GM23338 (cell line): ENCODE measurements at regions not wholly inside any gene's neighbourhood (a gene's known extent, or its start where the extent isn't known, plus 50 kb on each side); places are given as distances from the start of the nearest gene placed in this dataset.
A peak's percentile ranks its signal among the peaks of the same experiment; 100 is the strongest.

Experiments used
- ATAC-seq: fragments of 200-7000 bp; cut with Tn5 transposase; 3 replicates; pipeline ENCODE4 v1.9.1; 2020
- DNase-seq: peaks from one replicate; pipeline ENCODE4 v3.0.0-alpha.2; 2015; ENCODE audit warnings: low spot score
- H2AFZ ChIP-seq: fragments of 200-600 bp; sonication (generic); 2 replicates; pipeline ENCODE4 v1.8.0; 2016; ENCODE audit warnings: antibody characterized with exemption, mild to moderate bottlenecking, moderate library complexity
- H3F3A ChIP-seq: fragments of 200-600 bp; sonication (generic); replicated peaks from 2 replicates; pipeline ENCODE4 v1.8.0; 2017; ENCODE audit warnings: antibody characterized with exemption, mixed run types, low read depth
- H3K27ac ChIP-seq: fragments of 200-600 bp; sonication (generic); 2 replicates; pipeline ENCODE4 v1.6.1; 2016; ENCODE audit warnings: low read depth
- H3K27me3 ChIP-seq: fragments of 200-600 bp; sonication (generic); 2 replicates; pipeline ENCODE4 v1.8.0; 2016; ENCODE audit warnings: mild to moderate bottlenecking, mixed run types, moderate library complexity; ENCODE audit not compliant: insufficient read depth
- H3K36me3 ChIP-seq: fragments of 200-600 bp; sonication (generic); 2 replicates; pipeline ENCODE4 v1.8.0; 2016; ENCODE audit warnings: mild to moderate bottlenecking; ENCODE audit not compliant: insufficient read depth
- H3K4me1 ChIP-seq: fragments of 200-600 bp; sonication (generic); 2 replicates; pipeline ENCODE4 v1.8.0; 2016; ENCODE audit warnings: mild to moderate bottlenecking, moderate library complexity; ENCODE audit not compliant: insufficient read depth
- H3K4me2 ChIP-seq: fragments of 200-600 bp; sonication (generic); 2 replicates; pipeline ENCODE4 v1.7.1; 2017; ENCODE audit warnings: mixed run types
- H3K4me3 ChIP-seq: fragments of 200-600 bp; sonication (generic); 2 replicates; pipeline ENCODE4 v1.6.1; 2016; ENCODE audit warnings: mixed run types
- H3K79me2 ChIP-seq: fragments of 200-600 bp; sonication (generic); replicated peaks from 2 replicates; pipeline ENCODE4 v1.8.0; 2017; ENCODE audit warnings: mild to moderate bottlenecking; ENCODE audit not compliant: insufficient read depth
- H3K9me2 ChIP-seq: fragments of 200-600 bp; sonication (generic); 2 replicates; pipeline ENCODE4 v1.8.0; 2017; ENCODE audit not compliant: insufficient read depth
- H4K20me1 ChIP-seq: fragments of 200-600 bp; sonication (generic); replicated peaks from 2 replicates; pipeline ENCODE4 v1.8.0; 2017; ENCODE audit warnings: mild to moderate bottlenecking; ENCODE audit not compliant: insufficient read depth
- H3K27ac Mint-ChIP-seq: 2 replicates; pipeline ENCODE4 v1.8.0; 2020; ENCODE audit warnings: inconsistent platforms, mild to moderate bottlenecking, moderate library complexity, mixed read lengths
- H3K27me3 Mint-ChIP-seq: 3 replicates; pipeline ENCODE4 v1.8.0; 2022; ENCODE audit warnings: low read depth, mild to moderate bottlenecking, moderate library complexity, mixed read lengths, inconsistent platforms; ENCODE audit not compliant: insufficient read depth, poor library complexity
- H3K36me3 Mint-ChIP-seq: 3 replicates; pipeline ENCODE4 v1.8.0; 2021; ENCODE audit warnings: low read depth, mild to moderate bottlenecking, inconsistent platforms, moderate library complexity, mixed read lengths
- H3K4me1 Mint-ChIP-seq: 3 replicates; pipeline ENCODE4 v1.8.0; 2020; ENCODE audit warnings: mild to moderate bottlenecking, inconsistent platforms, mixed read lengths
- H3K4me3 Mint-ChIP-seq: 3 replicates; pipeline ENCODE4 v1.8.0; 2021; ENCODE audit warnings: moderate library complexity, mild to moderate bottlenecking, inconsistent platforms, mixed read lengths
- H3K9me3 Mint-ChIP-seq: 3 replicates; pipeline ENCODE4 v1.8.0; 2020; ENCODE audit warnings: moderate library complexity, mild to moderate bottlenecking, inconsistent platforms, mixed read lengths
- CREB1 ChIP-seq: fragments of 250-450 bp; sonication (Bioruptor Pico); IDR thresholded peaks from 2 replicates; pipeline ENCODE4 v1.5.0; 2020; ENCODE audit warnings: low read depth, mild to moderate bottlenecking, moderate library complexity
- CTCF ChIP-seq, 2 experiments: fragments of 200-600 bp in 1 of 2; sonication (generic) in 1 of 2; conservative IDR thresholded peaks; 2 replicates each; pipeline versions ENCODE4 v1.5.1 to v1.6.1; 2016 to 2017; ENCODE audit warnings: antibody characterized with exemption in 2 of 2, low read depth in 2 of 2, mild to moderate bottlenecking in 2 of 2, moderate library complexity in 1 of 2
- EZH2 ChIP-seq: fragments of 200-600 bp; sonication (generic); IDR thresholded peaks from one replicate; pipeline ENCODE4 v1.8.0; 2017; ENCODE audit warnings: antibody characterized with exemption, mild to moderate bottlenecking, low read depth; ENCODE audit not compliant: unreplicated experiment
- EZH2phosphoT487 ChIP-seq: fragments of 200-600 bp; sonication (generic); IDR thresholded peaks from one replicate; pipeline ENCODE4 v1.8.1; 2018; ENCODE audit warnings: antibody characterized with exemption; ENCODE audit not compliant: unreplicated experiment
- POLR2AphosphoS5 ChIP-seq: IDR thresholded peaks from 2 replicates; pipeline ENCODE4 v1.6.1; 2016; ENCODE audit warnings: antibody characterized with exemption, low read depth
- ZNF114 ChIP-seq: fragments of 250-450 bp; sonication (Bioruptor Pico); IDR thresholded peaks from 2 replicates; pipeline ENCODE4 v1.5.0; 2020; ENCODE audit warnings: mild to moderate bottlenecking, moderate library complexity
- TF ChIP-seq, protein P1 (sequence below): fragments of 250-450 bp; sonication (Bioruptor Pico); IDR thresholded peaks from 2 replicates; pipeline ENCODE4 v1.5.0; 2020; ENCODE audit warnings: mild to moderate bottlenecking, moderate library complexity
- TF ChIP-seq, protein P2 (sequence below): IDR thresholded peaks from 2 replicates; pipeline ENCODE4 v1.6.1; 2016; ENCODE audit warnings: antibody characterized with exemption

GRCh38 chr15:98083203-98083910, 122.9 kb downstream of the ARRDC4 start:
- no peaks in the 10 kb centered on the region for H3K36me3 ChIP-seq
- ATAC-seq, result peak; percentile 63
- H3K27ac ChIP-seq, result 0 out of 2 replicates have a peak overlapping the region, but pooled peaks have one; percentile 0
- Mint-ChIP-seq H3K27me3 (peaks cover 4% of the 10 kb centered on the region), H3K27ac (no peak overlapping the region), H3K4me3 (no peak overlapping the region), H3K36me3 (no peaks in the 10 kb centered on the region), H3K4me1 (no peaks in the 10 kb centered on the region; the same call in 2 of the 3 replicates), H3K9me3 (peaks cover 3% of the 10 kb centered on the region; the same call in 1 of the 3 replicates)
- H3K79me2 ChIP-seq, result no peaks in the 10 kb centered on the region
- DNase-seq, result peak; percentile 26
- H4K20me1 ChIP-seq, result no peaks in the 10 kb centered on the region
- no peaks in the 10 kb centered on the region for H3K27me3 ChIP-seq
- no peaks in the 10 kb centered on the region for H3K4me1 ChIP-seq
- H3K4me3 ChIP-seq, result no peak overlapping the region
- TF ChIP-seq CREB1 (CRISPR knock-in tag) (no peak), CTCF (conservative IDR thresholded peaks at IDR 0.05; ENCODE audit: low read depth in 2 of 2) (peak in 1 of 2 experiments; percentile 31; a peak in 3 of 4 replicates)
- H3F3A ChIP-seq, result no peaks in the 10 kb centered on the region
- H3K9me2 ChIP-seq, result no peaks in the 10 kb centered on the region
- no peak overlapping the region; the same call in 1 of the 2 replicates for H2AFZ ChIP-seq
- no peak overlapping the region for H3K4me2 ChIP-seq

DNA sequence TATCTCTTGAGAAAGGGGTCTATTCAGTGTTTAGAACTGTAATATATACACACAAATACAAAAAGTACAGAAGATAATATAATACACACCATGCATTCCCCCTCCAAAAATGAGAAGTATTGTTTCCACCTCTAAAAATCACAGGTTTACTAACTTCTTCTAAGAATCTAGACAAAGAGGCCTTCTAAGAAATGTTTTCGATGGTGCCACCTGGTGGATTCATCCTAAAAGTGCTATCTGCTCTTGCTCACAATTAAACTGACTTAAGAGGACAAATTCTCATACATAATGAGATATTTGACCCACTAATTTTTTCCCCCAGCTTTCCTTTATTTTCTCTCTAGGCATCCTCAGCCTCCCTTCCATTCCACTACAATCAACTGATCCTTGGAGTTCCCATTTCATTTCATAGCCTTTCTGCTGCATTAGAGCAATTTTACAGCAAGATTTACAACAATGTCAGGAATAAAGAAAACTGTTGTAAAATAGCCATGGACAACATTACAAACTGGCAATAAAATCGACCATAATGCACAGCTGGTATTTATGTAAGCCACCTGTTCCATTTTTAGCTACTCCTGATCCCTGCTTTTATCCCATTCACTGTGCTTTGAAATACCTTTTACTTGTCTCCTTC, 124.6 kb downstream of the ARRDC4 start:
- H3K4me3 ChIP-seq, result no peak overlapping the region
- Mint-ChIP-seq H3K9me3 (peaks cover 3% of the 10 kb centered on the region; the same call in 2 of the 3 replicates), H3K36me3 (no peaks in the 10 kb centered on the region), H3K4me1 (no peaks in the 10 kb centered on the region; the same call in 2 of the 3 replicates), H3K27ac (no peak overlapping the region), H3K27me3 (peaks cover 6% of the 10 kb centered on the region), H3K4me3 (no peak overlapping the region)
- no peak overlapping the region for H3K27ac ChIP-seq
- no peak for ATAC-seq
- no peaks in the 10 kb centered on the region for H3K79me2 ChIP-seq
- DNase-seq, result peak; percentile 80
- no peaks in the 10 kb centered on the region for H3K9me2 ChIP-seq
- H3K27me3 ChIP-seq, result no peaks in the 10 kb centered on the region
- H3K36me3 ChIP-seq, result no peaks in the 10 kb centered on the region
- no peaks in the 10 kb centered on the region for H3K4me1 ChIP-seq
- no peak overlapping the region for H2AFZ ChIP-seq
- no peaks in the 10 kb centered on the region for H4K20me1 ChIP-seq
- H3K4me2 ChIP-seq, result no peak overlapping the region
- no peaks in the 10 kb centered on the region for H3F3A ChIP-seq
- TF ChIP-seq EZH2phosphoT487 (no peak), ZNF114 (CRISPR knock-in tag) (no peak), POLR2AphosphoS5 (no peak), EZH2 (no peak), CTCF (conservative IDR thresholded peaks at IDR 0.05; ENCODE audit: low read depth in 2 of 2) (peak; percentile 69 to 76)
- TF ChIP-seq, protein P1, sequence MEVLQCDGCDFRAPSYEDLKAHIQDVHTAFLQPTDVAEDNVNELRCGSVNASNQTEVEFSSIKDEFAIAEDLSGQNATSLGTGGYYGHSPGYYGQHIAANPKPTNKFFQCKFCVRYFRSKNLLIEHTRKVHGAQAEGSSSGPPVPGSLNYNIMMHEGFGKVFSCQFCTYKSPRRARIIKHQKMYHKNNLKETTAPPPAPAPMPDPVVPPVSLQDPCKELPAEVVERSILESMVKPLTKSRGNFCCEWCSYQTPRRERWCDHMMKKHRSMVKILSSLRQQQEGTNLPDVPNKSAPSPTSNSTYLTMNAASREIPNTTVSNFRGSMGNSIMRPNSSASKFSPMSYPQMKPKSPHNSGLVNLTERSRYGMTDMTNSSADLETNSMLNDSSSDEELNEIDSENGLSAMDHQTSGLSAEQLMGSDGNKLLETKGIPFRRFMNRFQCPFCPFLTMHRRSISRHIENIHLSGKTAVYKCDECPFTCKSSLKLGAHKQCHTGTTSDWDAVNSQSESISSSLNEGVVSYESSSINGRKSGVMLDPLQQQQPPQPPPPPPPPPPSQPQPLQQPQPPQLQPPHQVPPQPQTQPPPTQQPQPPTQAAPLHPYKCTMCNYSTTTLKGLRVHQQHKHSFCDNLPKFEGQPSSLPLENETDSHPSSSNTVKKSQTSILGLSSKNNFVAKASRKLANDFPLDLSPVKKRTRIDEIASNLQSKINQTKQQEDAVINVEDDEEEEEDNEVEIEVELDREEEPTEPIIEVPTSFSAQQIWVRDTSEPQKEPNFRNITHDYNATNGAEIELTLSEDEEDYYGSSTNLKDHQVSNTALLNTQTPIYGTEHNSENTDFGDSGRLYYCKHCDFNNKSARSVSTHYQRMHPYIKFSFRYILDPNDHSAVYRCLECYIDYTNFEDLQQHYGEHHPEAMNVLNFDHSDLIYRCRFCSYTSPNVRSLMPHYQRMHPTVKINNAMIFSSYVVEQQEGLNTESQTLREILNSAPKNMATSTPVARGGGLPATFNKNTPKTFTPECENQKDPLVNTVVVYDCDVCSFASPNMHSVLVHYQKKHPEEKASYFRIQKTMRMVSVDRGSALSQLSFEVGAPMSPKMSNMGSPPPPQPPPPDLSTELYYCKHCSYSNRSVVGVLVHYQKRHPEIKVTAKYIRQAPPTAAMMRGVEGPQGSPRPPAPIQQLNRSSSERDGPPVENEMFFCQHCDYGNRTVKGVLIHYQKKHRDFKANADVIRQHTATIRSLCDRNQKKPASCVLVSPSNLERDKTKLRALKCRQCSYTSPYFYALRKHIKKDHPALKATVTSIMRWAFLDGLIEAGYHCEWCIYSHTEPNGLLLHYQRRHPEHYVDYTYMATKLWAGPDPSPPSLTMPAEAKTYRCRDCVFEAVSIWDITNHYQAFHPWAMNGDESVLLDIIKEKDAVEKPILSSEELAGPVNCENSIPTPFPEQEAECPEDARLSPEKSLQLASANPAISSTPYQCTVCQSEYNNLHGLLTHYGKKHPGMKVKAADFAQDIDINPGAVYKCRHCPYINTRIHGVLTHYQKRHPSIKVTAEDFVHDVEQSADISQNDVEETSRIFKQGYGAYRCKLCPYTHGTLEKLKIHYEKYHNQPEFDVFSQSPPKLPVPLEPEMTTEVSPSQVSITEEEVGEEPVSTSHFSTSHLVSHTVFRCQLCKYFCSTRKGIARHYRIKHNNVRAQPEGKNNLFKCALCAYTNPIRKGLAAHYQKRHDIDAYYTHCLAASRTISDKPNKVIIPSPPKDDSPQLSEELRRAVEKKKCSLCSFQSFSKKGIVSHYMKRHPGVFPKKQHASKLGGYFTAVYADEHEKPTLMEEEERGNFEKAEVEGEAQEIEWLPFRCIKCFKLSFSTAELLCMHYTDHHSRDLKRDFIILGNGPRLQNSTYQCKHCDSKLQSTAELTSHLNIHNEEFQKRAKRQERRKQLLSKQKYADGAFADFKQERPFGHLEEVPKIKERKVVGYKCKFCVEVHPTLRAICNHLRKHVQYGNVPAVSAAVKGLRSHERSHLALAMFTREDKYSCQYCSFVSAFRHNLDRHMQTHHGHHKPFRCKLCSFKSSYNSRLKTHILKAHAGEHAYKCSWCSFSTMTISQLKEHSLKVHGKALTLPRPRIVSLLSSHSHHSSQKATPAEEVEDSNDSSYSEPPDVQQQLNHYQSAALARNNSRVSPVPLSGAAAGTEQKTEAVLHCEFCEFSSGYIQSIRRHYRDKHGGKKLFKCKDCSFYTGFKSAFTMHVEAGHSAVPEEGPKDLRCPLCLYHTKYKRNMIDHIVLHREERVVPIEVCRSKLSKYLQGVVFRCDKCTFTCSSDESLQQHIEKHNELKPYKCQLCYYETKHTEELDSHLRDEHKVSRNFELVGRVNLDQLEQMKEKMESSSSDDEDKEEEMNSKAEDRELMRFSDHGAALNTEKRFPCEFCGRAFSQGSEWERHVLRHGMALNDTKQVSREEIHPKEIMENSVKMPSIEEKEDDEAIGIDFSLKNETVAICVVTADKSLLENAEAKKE (CRISPR knock-in tag), result no peak
- TF ChIP-seq, protein P2, sequence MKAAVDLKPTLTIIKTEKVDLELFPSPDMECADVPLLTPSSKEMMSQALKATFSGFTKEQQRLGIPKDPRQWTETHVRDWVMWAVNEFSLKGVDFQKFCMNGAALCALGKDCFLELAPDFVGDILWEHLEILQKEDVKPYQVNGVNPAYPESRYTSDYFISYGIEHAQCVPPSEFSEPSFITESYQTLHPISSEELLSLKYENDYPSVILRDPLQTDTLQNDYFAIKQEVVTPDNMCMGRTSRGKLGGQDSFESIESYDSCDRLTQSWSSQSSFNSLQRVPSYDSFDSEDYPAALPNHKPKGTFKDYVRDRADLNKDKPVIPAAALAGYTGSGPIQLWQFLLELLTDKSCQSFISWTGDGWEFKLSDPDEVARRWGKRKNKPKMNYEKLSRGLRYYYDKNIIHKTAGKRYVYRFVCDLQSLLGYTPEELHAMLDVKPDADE, result no peak
